ENCODE measurements at regions not wholly inside any gene's neighbourhood (a gene's known extent, or its start where the extent isn't known, plus 50 kb on each side); places are given as distances from the start of the nearest gene placed in this dataset.

GRCh38 chr2:121058852-121059558 lies 226.0 kb downstream of the TFCP2L1 start:
- TF ChIP-seq CTCF (IDR thresholded peaks at IDR 0.05): no peak
- TF ChIP-seq EZH2 (IDR thresholded peaks at IDR 0.05; ENCODE audit: borderline replicate concordance, insufficient read depth, low read depth, low read length, poor library complexity, severe bottlenecking): no peak

All from B cell (primary cell).